ENCODE measurements at regions not wholly inside any gene's neighbourhood (a gene's known extent, or its start where the extent isn't known, plus 50 kb on each side); places are given as distances from the start of the nearest gene placed in this dataset.

DNA sequence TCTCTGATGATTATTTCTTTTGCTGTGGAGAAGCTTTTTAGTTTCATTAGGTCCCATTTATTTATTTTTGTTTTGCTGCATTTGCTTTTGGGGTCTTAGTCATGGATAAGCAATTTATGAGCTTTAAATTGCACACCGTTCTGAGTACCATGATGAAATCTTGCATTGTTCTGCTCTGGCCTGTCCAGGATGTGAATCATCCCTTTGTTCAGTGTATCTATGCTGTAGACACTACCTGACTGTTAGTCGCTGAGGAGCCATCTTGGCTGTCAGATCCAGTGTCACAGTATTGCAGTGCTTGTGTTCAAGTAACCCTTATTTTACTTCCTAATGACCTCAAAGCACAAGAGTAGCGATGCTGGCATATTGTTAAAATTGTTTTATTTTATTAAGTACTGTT is 218.0 kb upstream of the CNTNAP4 start:
- no peak overlapping the region for H3K4me2 ChIP-seq (ENCODE audit: low read depth, low read length)
- ATAC-seq = no peak

GRCh38 chr16:76059701-76060100 is 217.5 kb upstream of the CNTNAP4 start:
- H3K27me3 ChIP-seq (ENCODE audit: control insufficient read depth in 1 of 2, insufficient read depth in 2 of 2, low read length in 2 of 2) = no peaks in the 10 kb centered on the region
- H3K27ac ChIP-seq (ENCODE audit: extremely low read length, insufficient read depth, low read length) = no peak overlapping the region
- no peak overlapping the region for H3K4me2 ChIP-seq (ENCODE audit: low read depth, low read length)
- no peak overlapping the region for H2AFZ ChIP-seq (ENCODE audit: low read length)
- TF ChIP-seq STAG1 (CRISPR knock-in tag; IDR thresholded peaks at IDR 0.05) (no peak), MBNL3 (CRISPR knock-in tag; conservative IDR thresholded peaks at IDR 0.05) (no peak), CBX1 (IDR thresholded peaks at IDR 0.05; ENCODE audit: low read depth) (no peak)
- H3K79me2 ChIP-seq (ENCODE audit: insufficient read depth, low read length) = no peaks in the 10 kb centered on the region
- no TSS peak for BruUV-seq (replicated peaks)
- DNase-seq (ENCODE audit: low spot score) (no peak), FAIRE-seq (no peak), ATAC-seq (no peak)
- H3K36me3 ChIP-seq (replicated peaks in 1 of 2; ENCODE audit: control insufficient read depth in 1 of 2, insufficient read depth in 2 of 2, low read length in 2 of 2) = no peaks in the 10 kb centered on the region
- H3K9ac ChIP-seq (ENCODE audit: insufficient read depth, low read depth, low read length) = no peak overlapping the region
- no peak overlapping the region for H3K4me3 ChIP-seq (replicated peaks in 1 of 3; ENCODE audit: insufficient read depth in 1 of 3, low read depth in 2 of 3, low read length in 3 of 3)
- no peaks in the 10 kb centered on the region for H3K4me1 ChIP-seq (ENCODE audit: insufficient read depth, low read length)
- WGBS (ENCODE audit: low lambda C conversion rate) = 0% methylated on average over 2 of the region's 2 CpGs
- ChIA-PET CTCF (ENCODE audit: low intra/inter-chr PET ratio, low total read pairs) (no interaction called here), POLR2A (no interaction called here)
- in situ Hi-C loops (cut with HindIII; ENCODE audit: extremely low pct_ligation_motif_present, low pct_unique_long_range_greater_than_20kb) (no loop called here), intact Hi-C loops (cut with micrococcal nuclease; ENCODE audit: unreplicated experiment) (no loop called here)
- no peaks in the 10 kb centered on the region for H4K20me1 ChIP-seq (ENCODE audit: insufficient read depth, low read length)
- H3K9me3 ChIP-seq (ENCODE audit: low read length) = no peaks in the 10 kb centered on the region

More for the DNA sequence above, 218.0 kb upstream of the CNTNAP4 start:
- in situ Hi-C loops (cut with HindIII; ENCODE audit: extremely low pct_ligation_motif_present, low pct_unique_long_range_greater_than_20kb) (no loop called here), intact Hi-C loops (cut with micrococcal nuclease; ENCODE audit: unreplicated experiment) (no loop called here)
- Histone ChIP-seq H3K9me3 (ENCODE audit: low read length) (no peaks in the 10 kb centered on the region), H3K4me3 (replicated peaks in 1 of 3; ENCODE audit: insufficient read depth in 1 of 3, low read depth in 2 of 3, low read length in 3 of 3) (no peak overlapping the region), H3K36me3 (replicated peaks in 1 of 2; ENCODE audit: control insufficient read depth in 1 of 2, insufficient read depth in 2 of 2, low read length in 2 of 2) (no peaks in the 10 kb centered on the region), H4K20me1 (ENCODE audit: insufficient read depth, low read length) (no peaks in the 10 kb centered on the region), H3K9ac (ENCODE audit: insufficient read depth, low read depth, low read length) (no peak overlapping the region), H3K27me3 (ENCODE audit: control insufficient read depth in 1 of 2, insufficient read depth in 2 of 2, low read length in 2 of 2) (no peaks in the 10 kb centered on the region), H3K79me2 (ENCODE audit: insufficient read depth, low read length) (no peaks in the 10 kb centered on the region), H3K27ac (ENCODE audit: extremely low read length, insufficient read depth, low read length) (no peak overlapping the region), H2AFZ (ENCODE audit: low read length) (no peak overlapping the region), H3K4me1 (ENCODE audit: insufficient read depth, low read length) (no peaks in the 10 kb centered on the region)
- TF ChIP-seq, protein P1, sequence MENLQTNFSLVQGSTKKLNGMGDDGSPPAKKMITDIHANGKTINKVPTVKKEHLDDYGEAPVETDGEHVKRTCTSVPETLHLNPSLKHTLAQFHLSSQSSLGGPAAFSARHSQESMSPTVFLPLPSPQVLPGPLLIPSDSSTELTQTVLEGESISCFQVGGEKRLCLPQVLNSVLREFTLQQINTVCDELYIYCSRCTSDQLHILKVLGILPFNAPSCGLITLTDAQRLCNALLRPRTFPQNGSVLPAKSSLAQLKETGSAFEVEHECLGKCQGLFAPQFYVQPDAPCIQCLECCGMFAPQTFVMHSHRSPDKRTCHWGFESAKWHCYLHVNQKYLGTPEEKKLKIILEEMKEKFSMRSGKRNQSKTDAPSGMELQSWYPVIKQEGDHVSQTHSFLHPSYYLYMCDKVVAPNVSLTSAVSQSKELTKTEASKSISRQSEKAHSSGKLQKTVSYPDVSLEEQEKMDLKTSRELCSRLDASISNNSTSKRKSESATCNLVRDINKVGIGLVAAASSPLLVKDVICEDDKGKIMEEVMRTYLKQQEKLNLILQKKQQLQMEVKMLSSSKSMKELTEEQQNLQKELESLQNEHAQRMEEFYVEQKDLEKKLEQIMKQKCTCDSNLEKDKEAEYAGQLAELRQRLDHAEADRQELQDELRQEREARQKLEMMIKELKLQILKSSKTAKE (CRISPR knock-in tag; IDR thresholded peaks at IDR 0.05; ENCODE audit: borderline replicate concordance) = no peak
- peak; percentile 21; the same call in 1 of the 2 replicates for TF ChIP-seq SOX5 (CRISPR knock-in tag; IDR thresholded peaks at IDR 0.05; ENCODE audit: borderline replicate concordance)
- peak; percentile 48 for TF ChIP-seq FOSL2 (CRISPR knock-in tag; IDR thresholded peaks at IDR 0.05)
- TF ChIP-seq SOX13 (IDR thresholded peaks at IDR 0.05) = no peak
- TF ChIP-seq SOX13 (CRISPR knock-in tag; conservative IDR thresholded peaks at IDR 0.05 in 1 of 2, IDR thresholded peaks at IDR 0.05 in 1 of 2) = peak in 1 of 2 experiments; percentile 48; a peak in 1 of 4 replicates
- ChIA-PET CTCF (ENCODE audit: low intra/inter-chr PET ratio, low total read pairs) (no interaction called here), POLR2A (no interaction called here)
- WGBS (ENCODE audit: low lambda C conversion rate) = 2% methylated on average over 3 of the region's 3 CpGs
- no TSS peak for BruUV-seq (replicated peaks)
- no peak for DNase-seq (ENCODE audit: low spot score)
- no peak for FAIRE-seq

All from HepG2 (cell line).